ENCODE measurements at regions not wholly inside any gene's neighbourhood (a gene's known extent, or its start where the extent isn't known, plus 50 kb on each side); places are given as distances from the start of the nearest gene placed in this dataset.

DNA sequence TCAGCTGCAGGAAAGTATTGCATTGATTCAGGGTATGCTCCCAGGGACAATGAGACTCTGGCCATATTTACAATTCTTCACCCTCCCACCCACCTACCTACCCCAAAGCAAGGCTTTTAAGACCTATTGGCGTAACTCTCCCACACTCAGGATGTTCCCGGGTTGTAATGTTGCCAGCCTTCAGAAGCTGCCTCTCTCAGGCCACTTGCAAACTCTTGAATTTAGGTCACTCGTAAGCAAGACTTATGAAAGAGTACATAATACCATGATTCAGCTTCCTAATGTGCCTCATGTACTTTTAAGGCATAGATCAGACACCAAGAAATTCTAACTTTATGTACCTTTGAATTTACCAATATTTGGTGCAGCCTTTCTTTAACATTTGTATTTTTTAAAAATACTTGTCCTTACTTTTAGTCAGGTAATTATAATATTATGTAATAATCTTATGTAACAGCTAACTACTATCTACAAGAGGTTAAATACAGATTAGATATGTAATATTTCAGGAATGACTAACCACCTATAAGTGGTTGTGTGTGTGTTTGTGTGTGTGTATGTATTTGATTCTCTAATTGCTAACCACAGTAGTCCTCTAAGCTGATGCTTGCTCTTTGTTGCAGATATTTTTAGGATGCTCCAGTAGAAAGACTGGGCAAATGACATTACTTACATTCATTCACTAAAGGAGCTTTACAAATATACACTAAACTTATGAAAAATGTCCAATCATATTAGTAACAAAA lies 630.5 kb upstream of the MEF2C start:
- Histone ChIP-seq H3K9me3 (no peaks in the 10 kb centered on the region), H3K36me3 (no peaks in the 10 kb centered on the region), H3K27ac (no peak overlapping the region), H3K4me1 (no peaks in the 10 kb centered on the region), H3K27me3 (no peaks in the 10 kb centered on the region), H3K4me3 (no peak overlapping the region)
- TF ChIP-seq POLR2A (IDR thresholded peaks at IDR 0.05), result no peak
- no peak for TF ChIP-seq POLR2AphosphoS5 (IDR thresholded peaks at IDR 0.05; ENCODE audit: insufficient read depth in 1 of 2, low read depth in 1 of 2)
- TF ChIP-seq, protein P1, sequence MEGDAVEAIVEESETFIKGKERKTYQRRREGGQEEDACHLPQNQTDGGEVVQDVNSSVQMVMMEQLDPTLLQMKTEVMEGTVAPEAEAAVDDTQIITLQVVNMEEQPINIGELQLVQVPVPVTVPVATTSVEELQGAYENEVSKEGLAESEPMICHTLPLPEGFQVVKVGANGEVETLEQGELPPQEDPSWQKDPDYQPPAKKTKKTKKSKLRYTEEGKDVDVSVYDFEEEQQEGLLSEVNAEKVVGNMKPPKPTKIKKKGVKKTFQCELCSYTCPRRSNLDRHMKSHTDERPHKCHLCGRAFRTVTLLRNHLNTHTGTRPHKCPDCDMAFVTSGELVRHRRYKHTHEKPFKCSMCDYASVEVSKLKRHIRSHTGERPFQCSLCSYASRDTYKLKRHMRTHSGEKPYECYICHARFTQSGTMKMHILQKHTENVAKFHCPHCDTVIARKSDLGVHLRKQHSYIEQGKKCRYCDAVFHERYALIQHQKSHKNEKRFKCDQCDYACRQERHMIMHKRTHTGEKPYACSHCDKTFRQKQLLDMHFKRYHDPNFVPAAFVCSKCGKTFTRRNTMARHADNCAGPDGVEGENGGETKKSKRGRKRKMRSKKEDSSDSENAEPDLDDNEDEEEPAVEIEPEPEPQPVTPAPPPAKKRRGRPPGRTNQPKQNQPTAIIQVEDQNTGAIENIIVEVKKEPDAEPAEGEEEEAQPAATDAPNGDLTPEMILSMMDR (IDR thresholded peaks at IDR 0.05), result no peak
- intact Hi-C loops (cut with DNase I), result no loop called here
- DNase-seq (ENCODE audit: extremely low spot score in 2 of 2), result no peak

DNA sequence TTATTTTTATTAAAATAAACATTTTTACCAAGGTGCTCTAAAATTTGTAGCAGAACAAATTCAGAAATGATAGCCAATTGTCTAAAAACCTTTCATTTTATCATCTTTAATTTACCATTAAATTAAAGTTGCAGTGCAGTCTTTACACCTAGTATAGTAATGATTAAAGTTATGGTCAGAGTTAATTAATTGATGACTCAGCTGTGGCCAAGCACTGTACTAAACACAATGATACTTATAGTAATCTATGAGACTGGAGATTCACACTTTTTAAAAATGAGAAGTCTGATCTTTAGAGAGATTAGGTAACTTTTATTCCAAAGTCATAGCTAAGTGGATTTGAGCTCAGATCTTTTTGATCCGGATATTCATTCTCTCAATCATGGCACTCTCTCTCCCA lies 621.1 kb upstream of the MEF2C start:
- TF ChIP-seq, protein P1 (IDR thresholded peaks at IDR 0.05), result no peak
- TF ChIP-seq POLR2A (IDR thresholded peaks at IDR 0.05), result no peak
- no peak for TF ChIP-seq POLR2AphosphoS5 (IDR thresholded peaks at IDR 0.05; ENCODE audit: insufficient read depth in 1 of 2, low read depth in 1 of 2)
- intact Hi-C loops (cut with DNase I), result no loop called here
- DNase-seq (ENCODE audit: extremely low spot score in 2 of 2), result no peak
- no peaks in the 10 kb centered on the region for H3K9me3 ChIP-seq
- H3K4me1 ChIP-seq, result no peaks in the 10 kb centered on the region
- no peak overlapping the region for H3K27ac ChIP-seq
- no peaks in the 10 kb centered on the region for H3K27me3 ChIP-seq
- H3K4me3 ChIP-seq, result no peak overlapping the region
- no peaks in the 10 kb centered on the region for H3K36me3 ChIP-seq

DNA sequence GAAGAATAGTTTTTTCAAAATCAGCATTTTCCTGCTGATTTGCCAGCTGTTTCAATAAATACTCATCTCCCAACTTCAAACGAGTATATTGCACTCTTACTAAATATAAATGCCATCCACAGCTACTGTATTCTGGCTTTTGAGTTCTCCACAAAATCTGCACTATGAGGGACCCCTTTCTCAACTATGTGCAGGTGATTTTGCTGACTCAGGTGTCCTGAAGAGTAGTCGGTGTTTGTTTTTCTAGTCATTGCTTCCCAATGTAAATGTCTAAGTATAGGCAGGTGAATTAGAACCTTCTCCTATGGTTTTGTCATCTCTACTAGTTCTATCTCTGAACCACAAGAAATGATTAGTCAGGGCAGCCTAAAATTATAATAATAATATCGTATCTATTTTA lies 616.8 kb upstream of the MEF2C start:
- TF ChIP-seq, protein P1 (IDR thresholded peaks at IDR 0.05), result no peak
- TF ChIP-seq POLR2AphosphoS5 (IDR thresholded peaks at IDR 0.05; ENCODE audit: insufficient read depth in 1 of 2, low read depth in 1 of 2), result no peak
- no peak for DNase-seq (ENCODE audit: extremely low spot score in 2 of 2)
- no peaks in the 10 kb centered on the region for H3K36me3 ChIP-seq
- H3K27ac ChIP-seq, result no peak overlapping the region
- no peak overlapping the region for H3K4me3 ChIP-seq
- no peaks in the 10 kb centered on the region for H3K4me1 ChIP-seq
- intact Hi-C loops (cut with DNase I), result no loop called here
- no peaks in the 10 kb centered on the region for H3K9me3 ChIP-seq
- no peaks in the 10 kb centered on the region for H3K27me3 ChIP-seq

DNA sequence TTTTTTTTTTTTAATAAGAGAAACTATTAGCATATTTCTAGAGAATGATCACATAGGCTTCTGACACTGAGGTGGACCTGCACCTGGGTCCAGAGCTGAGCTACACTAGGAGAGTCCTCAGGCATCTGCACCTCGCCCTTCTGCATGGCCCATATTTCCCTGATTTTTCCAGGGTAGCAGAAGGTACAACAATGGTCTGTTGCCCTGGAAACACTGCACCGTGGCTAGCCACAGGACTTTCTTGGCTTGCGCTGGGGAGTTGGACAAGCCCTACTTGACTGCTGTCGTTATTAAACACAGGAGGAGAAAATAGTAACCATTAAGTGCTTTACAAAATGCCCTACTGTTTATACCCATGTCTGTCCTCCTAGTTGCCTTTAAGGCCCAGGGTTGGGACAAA lies 615.7 kb upstream of the MEF2C start:
- Histone ChIP-seq H3K27me3 (no peaks in the 10 kb centered on the region), H3K36me3 (no peaks in the 10 kb centered on the region), H3K27ac (no peak overlapping the region), H3K4me3 (no peak overlapping the region), H3K4me1 (no peaks in the 10 kb centered on the region), H3K9me3 (no peaks in the 10 kb centered on the region)
- TF ChIP-seq, protein P1 (IDR thresholded peaks at IDR 0.05), result no peak
- TF ChIP-seq POLR2A (IDR thresholded peaks at IDR 0.05) (no peak), POLR2AphosphoS5 (IDR thresholded peaks at IDR 0.05; ENCODE audit: insufficient read depth in 1 of 2, low read depth in 1 of 2) (no peak)
- intact Hi-C loops (cut with DNase I), result no loop called here
- DNase-seq (ENCODE audit: extremely low spot score in 2 of 2), result no peak

DNA sequence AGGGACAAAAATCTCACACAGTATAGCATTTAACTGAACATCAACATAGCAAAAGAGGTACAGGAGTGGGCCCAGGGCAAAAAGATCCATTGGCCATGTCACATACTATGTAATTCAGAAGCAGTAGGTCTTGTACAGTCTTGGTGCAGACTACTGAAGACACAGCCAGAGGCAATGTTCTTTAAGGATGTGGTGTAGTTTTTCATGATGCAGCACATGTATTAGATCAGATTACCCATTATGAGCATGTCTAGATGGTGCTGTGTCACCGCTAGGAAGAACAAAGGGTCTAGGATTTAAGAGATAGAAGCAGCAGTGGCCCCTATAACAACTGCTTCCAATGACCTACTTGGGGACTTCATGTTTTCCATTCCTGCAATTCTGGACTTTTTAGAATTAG lies 610.4 kb upstream of the MEF2C start:
- no peak for TF ChIP-seq POLR2AphosphoS5 (IDR thresholded peaks at IDR 0.05; ENCODE audit: insufficient read depth in 1 of 2, low read depth in 1 of 2)
- TF ChIP-seq, protein P1 (IDR thresholded peaks at IDR 0.05), result no peak
- no peak for TF ChIP-seq POLR2A (IDR thresholded peaks at IDR 0.05)
- DNase-seq (ENCODE audit: extremely low spot score in 2 of 2), result no peak
- Histone ChIP-seq H3K36me3 (no peaks in the 10 kb centered on the region), H3K27me3 (no peaks in the 10 kb centered on the region), H3K27ac (no peak overlapping the region), H3K4me1 (no peaks in the 10 kb centered on the region), H3K4me3 (no peak overlapping the region), H3K9me3 (no peaks in the 10 kb centered on the region)
- intact Hi-C loops (cut with DNase I), result no loop called here
